Esophagus muscularis mucosa (tissue), 4 donors: ENCODE measurements at regions not wholly inside any gene's neighbourhood (a gene's known extent, or its start where the extent isn't known, plus 50 kb on each side); places are given as distances from the start of the nearest gene placed in this dataset.
A peak's percentile ranks its signal among the peaks of the same experiment; 100 is the strongest.
"Not testable (repeated sequence)": the region's sequence is repeated elsewhere in the genome, so short reads cannot be mapped to it uniquely, and the experiment has no call there.

Experiments
- DNase-seq: peaks from one replicate; pipeline ENCODE4 v3.0.0-alpha.2; 2017; ENCODE audit errors: extremely low spot score
- H3K27ac ChIP-seq, 4 donors: fragments of 200-600 bp; sonication (generic); replicated peaks in 1 of 4; 1 replicate in 3 of 4; 2 replicates in 1 of 4; pipeline ENCODE4 v1.5.1; 2016 to 2019; ENCODE audit warnings: mild to moderate bottlenecking in 1 of 4
- H3K27me3 ChIP-seq, 4 donors: fragments of 200-600 bp; sonication (generic); one replicate each; pipeline versions ENCODE4 v1.5.1 to v1.6.0; 2016 to 2019
- H3K36me3 ChIP-seq, 4 donors: fragments of 200-600 bp; sonication (generic); one replicate each; pipeline ENCODE4 v1.5.1; 2016 to 2019
- H3K4me1 ChIP-seq, 4 donors: fragments of 200-600 bp; sonication (generic); one replicate each; pipeline ENCODE4 v1.5.1; 2016 to 2019
- H3K4me3 ChIP-seq, 4 donors: fragments of 200-600 bp; sonication (generic); 1 replicate in 2 of 4; 2 replicates in 2 of 4; pipeline ENCODE4 v1.5.1; 2016 to 2019; ENCODE audit warnings: mild to moderate bottlenecking in 4 of 4, moderate library complexity in 1 of 4
- H3K9me3 ChIP-seq, 4 donors: fragments of 200-600 bp; sonication (generic); 1 replicate in 3 of 4; 2 replicates in 1 of 4; pipeline ENCODE4 v1.5.1; 2016 to 2019
- CTCF ChIP-seq, 3 experiments: fragments of 200-600 bp in 2 of 3; fragments of 450-650 bp in 1 of 3; sonication (generic) in 2 of 3; IDR thresholded peaks; one replicate each; pipeline ENCODE4 v1.5.1; 2017 to 2019; ENCODE audit warnings: antibody characterized with exemption in 3 of 3, mild to moderate bottlenecking in 2 of 3, moderate library complexity in 1 of 3
- WGBS: methylation state at CpG from one replicate; pipeline ENCODE4 v1.1.5; 2018; 5-methylcytosine and 5-hydroxymethylcytosine counted together
- intact Hi-C: fragments of 100-400 bp; cut with DNase I; formaldehyde crosslinking; loops from one replicate; pipeline ENCODE4 v1.15.1; 2023

GRCh38 chr4:118504927-118505326, 152.1 kb upstream of the PRSS12 start:
- H3K9me3 ChIP-seq, intact Hi-C loops, DNase-seq, H3K27me3 ChIP-seq, H3K36me3 ChIP-seq, H3K27ac ChIP-seq, H3K4me3 ChIP-seq, H3K4me1 ChIP-seq: not testable (repeated sequence)

- H3K36me3 ChIP-seq, H3K4me1 ChIP-seq, DNase-seq, intact Hi-C loops, H3K9me3 ChIP-seq, H3K27me3 ChIP-seq, H3K4me3 ChIP-seq, H3K27ac ChIP-seq: not testable (repeated sequence)
- 73% methylated on average over 2 of the region's 3 CpGs for WGBS
These were observed 152.7 kb upstream of the PRSS12 start for GRCh38 chr4:118505491-118505890.

GRCh38 chr4:118512870-118513269, 160.1 kb upstream of the PRSS12 start:
- not testable (repeated sequence) for H3K36me3 ChIP-seq

GRCh38 chr4:118514332-118514731, 161.5 kb upstream of the PRSS12 start:
- intact Hi-C loops, H3K4me3 ChIP-seq, H3K27me3 ChIP-seq, H3K4me1 ChIP-seq, DNase-seq, H3K9me3 ChIP-seq, H3K36me3 ChIP-seq, H3K27ac ChIP-seq: not testable (repeated sequence)
- 100% methylated on average over 2 of the region's 3 CpGs for WGBS

More at GRCh38 chr4:118512870-118513269, 160.1 kb upstream of the PRSS12 start:
- 50% methylated on average over 3 of the region's 3 CpGs for WGBS
- intact Hi-C loops, H3K27ac ChIP-seq, DNase-seq, H3K27me3 ChIP-seq, H3K4me1 ChIP-seq, H3K9me3 ChIP-seq, H3K4me3 ChIP-seq: not testable (repeated sequence)

GRCh38 chr4:118516107-118516506, 163.3 kb upstream of the PRSS12 start:
- not testable (repeated sequence) for H3K9me3 ChIP-seq
- WGBS = 83% methylated on average over 1 of the region's 1 CpG

GRCh38 chr4:118530107-118530506, 155.1 kb upstream of the METTL14 start:
- H3K27ac ChIP-seq, H3K36me3 ChIP-seq, H3K4me3 ChIP-seq, H3K9me3 ChIP-seq, intact Hi-C loops, DNase-seq, H3K27me3 ChIP-seq, H3K4me1 ChIP-seq: not testable (repeated sequence)
- WGBS = 70% methylated on average over 2 of the region's 2 CpGs

More at GRCh38 chr4:118516107-118516506, 163.3 kb upstream of the PRSS12 start:
- H3K27ac ChIP-seq, H3K4me3 ChIP-seq, H3K36me3 ChIP-seq, DNase-seq, H3K4me1 ChIP-seq, intact Hi-C loops, H3K27me3 ChIP-seq: not testable (repeated sequence)

GRCh38 chr4:118531947-118532346, 153.2 kb upstream of the METTL14 start:
- not testable (repeated sequence) for H3K4me3 ChIP-seq

GRCh38 chr4:118535788-118536187, 149.4 kb upstream of the METTL14 start:
- H3K4me3 ChIP-seq, H3K9me3 ChIP-seq, intact Hi-C loops, H3K27me3 ChIP-seq, H3K4me1 ChIP-seq, DNase-seq, H3K36me3 ChIP-seq, H3K27ac ChIP-seq: not testable (repeated sequence)
- 97% methylated on average over 3 of the region's 3 CpGs for WGBS

More at GRCh38 chr4:118531947-118532346, 153.2 kb upstream of the METTL14 start:
- H3K4me1 ChIP-seq, intact Hi-C loops, H3K36me3 ChIP-seq, H3K9me3 ChIP-seq, H3K27ac ChIP-seq, DNase-seq, H3K27me3 ChIP-seq: not testable (repeated sequence)

- H3K4me3 ChIP-seq, intact Hi-C loops, H3K36me3 ChIP-seq, H3K27ac ChIP-seq, DNase-seq, H3K4me1 ChIP-seq, H3K27me3 ChIP-seq, H3K9me3 ChIP-seq: not testable (repeated sequence)
- 45% methylated on average over 2 of the region's 2 CpGs for WGBS
- peak in 2 of 3 experiments; percentile 16 to 35 for TF ChIP-seq CTCF (IDR thresholded peaks at IDR 0.05)
These were observed 145.6 kb upstream of the METTL14 start for GRCh38 chr4:118539412-118540077.

GRCh38 chr4:118556576-118556975, 128.6 kb upstream of the METTL14 start:
- H3K4me3 ChIP-seq, H3K4me1 ChIP-seq, intact Hi-C loops, H3K9me3 ChIP-seq, H3K27ac ChIP-seq, H3K36me3 ChIP-seq, DNase-seq, H3K27me3 ChIP-seq: not testable (repeated sequence)
- 78% methylated on average over 7 of the region's 7 CpGs for WGBS
